Neural progenitor cell (in vitro differentiated cells): ENCODE measurements at regions not wholly inside any gene's neighbourhood (a gene's known extent, or its start where the extent isn't known, plus 50 kb on each side); places are given as distances from the start of the nearest gene placed in this dataset.
A peak's percentile ranks its signal among the peaks of the same experiment; 100 is the strongest.

Experiments
- CTCF ChIP-seq: fragments of 200-600 bp; sonication (generic); IDR thresholded peaks from 2 replicates; pipeline ENCODE4 v1.5.1; 2017; ENCODE audit warnings: antibody characterized with exemption, mild to moderate bottlenecking
- EZH2 ChIP-seq: fragments of 200-600 bp; sonication (generic); IDR thresholded peaks from 2 replicates; pipeline ENCODE4 v1.6.1; 2017; ENCODE audit warnings: antibody characterized with exemption, mild to moderate bottlenecking, moderate library complexity
- EZH2phosphoT487 ChIP-seq: fragments of 200-600 bp; sonication (generic); IDR thresholded peaks from 2 replicates; pipeline ENCODE4 v1.6.1; 2017; ENCODE audit warnings: antibody characterized with exemption

GRCh38 chr6:6494677-6495076 is 93.8 kb upstream of the LY86 start:
- TF ChIP-seq CTCF (peak; percentile 82), EZH2 (no peak), EZH2phosphoT487 (no peak)
